Vagina (tissue), 2 donors: ENCODE measurements at regions not wholly inside any gene's neighbourhood (a gene's known extent, or its start where the extent isn't known, plus 50 kb on each side); places are given as distances from the start of the nearest gene placed in this dataset.

Source experiments
- DNase-seq, 2 donors: peaks; one replicate each; pipeline ENCODE4 v3.0.0-alpha.2; 2017; ENCODE audit errors: extremely low spot score in 2 of 2
- H3K27ac ChIP-seq: fragments of 200-600 bp; sonication (generic); one replicate; pipeline ENCODE4 v1.5.1; 2019
- H3K27me3 ChIP-seq: fragments of 200-600 bp; sonication (generic); one replicate; pipeline ENCODE4 v1.5.1; 2019
- H3K36me3 ChIP-seq, 2 donors: fragments of 200-600 bp; sonication (generic); one replicate each; pipeline ENCODE4 v1.5.1; 2017 to 2019
- H3K4me1 ChIP-seq: fragments of 200-600 bp; sonication (generic); one replicate; pipeline ENCODE4 v1.5.1; 2019
- H3K4me3 ChIP-seq, 2 donors: fragments of 200-600 bp; sonication (generic); 1 replicate in 1 of 2; 2 replicates in 1 of 2; pipeline ENCODE4 v1.5.1; 2016 to 2019
- H3K9me3 ChIP-seq: fragments of 200-600 bp; sonication (generic); one replicate; pipeline ENCODE4 v1.5.1; 2019
- CTCF ChIP-seq, 3 experiments: fragments of 450-650 bp in 2 of 3; fragments of 200-600 bp in 1 of 3; sonication (generic) in 1 of 3; IDR thresholded peaks; one replicate each; pipeline ENCODE4 v1.5.1; 2017 to 2019; ENCODE audit warnings: antibody characterized with exemption in 3 of 3, mild to moderate bottlenecking in 2 of 3, moderate library complexity in 2 of 3
- POLR2A ChIP-seq, 2 donors: fragments of 450-650 bp; IDR thresholded peaks; one replicate each; pipeline ENCODE4 v1.6.1; 2017; ENCODE audit warnings: antibody characterized with exemption in 2 of 2, mild to moderate bottlenecking in 2 of 2, moderate library complexity in 2 of 2
- POLR2AphosphoS5 ChIP-seq, 2 donors: sonication (generic); formaldehyde crosslinking; IDR thresholded peaks; one replicate each; pipeline ENCODE4 v1.9.0; 2017; ENCODE audit warnings: antibody characterized with exemption in 2 of 2, mild to moderate bottlenecking in 2 of 2, low read depth in 1 of 2; ENCODE audit not compliant: insufficient read depth in 1 of 2
- intact Hi-C: fragments of 100-400 bp; cut with DNase I; formaldehyde crosslinking; loops from one replicate; pipeline ENCODE4 v1.15.1; 2023

- Histone ChIP-seq H3K27ac (no peak overlapping the region), H3K4me3 (no peak overlapping the region), H3K36me3 (no peaks in the 10 kb centered on the region), H3K27me3 (no peaks in the 10 kb centered on the region), H3K4me1 (no peaks in the 10 kb centered on the region), H3K9me3 (no peaks in the 10 kb centered on the region)
- TF ChIP-seq POLR2AphosphoS5 (IDR thresholded peaks at IDR 0.05; ENCODE audit: insufficient read depth in 1 of 2, low read depth in 1 of 2) (no peak), POLR2A (IDR thresholded peaks at IDR 0.05) (no peak), CTCF (IDR thresholded peaks at IDR 0.05) (no peak)
- no peak for DNase-seq
- intact Hi-C loops: no loop called here
Observed at GRCh38 chr1:80059940-80060339, 1053.4 kb upstream of the ADGRL4 start.

GRCh38 chr1:80056179-80056578 lies 1049.6 kb upstream of the ADGRL4 start:
- no peak for TF ChIP-seq CTCF (IDR thresholded peaks at IDR 0.05)
- no peak for TF ChIP-seq POLR2AphosphoS5 (IDR thresholded peaks at IDR 0.05; ENCODE audit: insufficient read depth in 1 of 2, low read depth in 1 of 2)
- TF ChIP-seq POLR2A (IDR thresholded peaks at IDR 0.05): no peak
- no peak for DNase-seq
- Histone ChIP-seq H3K27me3 (no peaks in the 10 kb centered on the region), H3K4me3 (no peak overlapping the region), H3K9me3 (no peaks in the 10 kb centered on the region), H3K36me3 (no peaks in the 10 kb centered on the region), H3K4me1 (no peaks in the 10 kb centered on the region), H3K27ac (no peak overlapping the region)
- intact Hi-C loops: no loop called here

GRCh38 chr1:80054129-80054528 lies 1047.6 kb upstream of the ADGRL4 start:
- H3K9me3 ChIP-seq: no peaks in the 10 kb centered on the region
- no peaks in the 10 kb centered on the region for H3K4me1 ChIP-seq
- TF ChIP-seq POLR2AphosphoS5 (IDR thresholded peaks at IDR 0.05; ENCODE audit: insufficient read depth in 1 of 2, low read depth in 1 of 2) (no peak), CTCF (IDR thresholded peaks at IDR 0.05) (no peak), POLR2A (IDR thresholded peaks at IDR 0.05) (no peak)
- H3K27me3 ChIP-seq: no peaks in the 10 kb centered on the region
- no peak overlapping the region for H3K4me3 ChIP-seq
- intact Hi-C loops: no loop called here
- no peak overlapping the region for H3K27ac ChIP-seq
- no peaks in the 10 kb centered on the region for H3K36me3 ChIP-seq
- DNase-seq: no peak

- H3K4me3 ChIP-seq: no peak overlapping the region
- H3K36me3 ChIP-seq: no peaks in the 10 kb centered on the region
- H3K4me1 ChIP-seq: no peaks in the 10 kb centered on the region
- H3K9me3 ChIP-seq: no peaks in the 10 kb centered on the region
- intact Hi-C loops: no loop called here
- H3K27me3 ChIP-seq: no peaks in the 10 kb centered on the region
- no peak for TF ChIP-seq CTCF (IDR thresholded peaks at IDR 0.05)
- no peak for TF ChIP-seq POLR2A (IDR thresholded peaks at IDR 0.05)
- no peak for TF ChIP-seq POLR2AphosphoS5 (IDR thresholded peaks at IDR 0.05; ENCODE audit: insufficient read depth in 1 of 2, low read depth in 1 of 2)
- no peak for DNase-seq
- no peak overlapping the region for H3K27ac ChIP-seq
Observed at GRCh38 chr1:80053613-80054012, 1047.1 kb upstream of the ADGRL4 start.

GRCh38 chr1:80050523-80050922 lies 1044.0 kb upstream of the ADGRL4 start:
- TF ChIP-seq POLR2AphosphoS5 (IDR thresholded peaks at IDR 0.05; ENCODE audit: insufficient read depth in 1 of 2, low read depth in 1 of 2) (no peak), POLR2A (IDR thresholded peaks at IDR 0.05) (no peak), CTCF (IDR thresholded peaks at IDR 0.05) (no peak)
- Histone ChIP-seq H3K4me3 (no peak overlapping the region), H3K9me3 (no peaks in the 10 kb centered on the region), H3K36me3 (no peaks in the 10 kb centered on the region), H3K27me3 (no peaks in the 10 kb centered on the region), H3K4me1 (no peaks in the 10 kb centered on the region), H3K27ac (no peak overlapping the region)
- DNase-seq: no peak
- intact Hi-C loops: no loop called here
